ENCODE measurements at regions not wholly inside any gene's neighbourhood (a gene's known extent, or its start where the extent isn't known, plus 50 kb on each side); places are given as distances from the start of the nearest gene placed in this dataset.

GRCh38 chr18:28575123-28575522 is 398.2 kb upstream of the CDH2 start:
- H3K9me3 Mint-ChIP-seq: peaks cover 8% of the 10 kb centered on the region
- H3K4me3 Mint-ChIP-seq: no peak overlapping the region
- intact Hi-C loops (cut with micrococcal nuclease): no loop called here
- H3K27ac Mint-ChIP-seq: no peak overlapping the region
- H3K27me3 Mint-ChIP-seq (ENCODE audit: insufficient read depth): no peaks in the 10 kb centered on the region
- no peaks in the 10 kb centered on the region for H3K36me3 Mint-ChIP-seq (ENCODE audit: low read depth)
- DNase-seq (ENCODE audit: low spot score): no peak
- no peaks in the 10 kb centered on the region for H3K4me1 Mint-ChIP-seq (ENCODE audit: low read depth)

GRCh38 chr18:28574175-28574574 is 397.2 kb upstream of the CDH2 start:
- H3K4me3 Mint-ChIP-seq: no peak overlapping the region
- H3K9me3 Mint-ChIP-seq: peaks cover 8% of the 10 kb centered on the region
- no peaks in the 10 kb centered on the region for H3K36me3 Mint-ChIP-seq (ENCODE audit: low read depth)
- intact Hi-C loops (cut with micrococcal nuclease): no loop called here
- no peak for DNase-seq (ENCODE audit: low spot score)
- no peaks in the 10 kb centered on the region for H3K4me1 Mint-ChIP-seq (ENCODE audit: low read depth)
- H3K27me3 Mint-ChIP-seq (ENCODE audit: insufficient read depth): no peaks in the 10 kb centered on the region
- H3K27ac Mint-ChIP-seq: no peak overlapping the region

GRCh38 chr18:28571929-28572328 is 395.0 kb upstream of the CDH2 start:
- intact Hi-C loops (cut with micrococcal nuclease): no loop called here
- Mint-ChIP-seq H3K27ac (no peak overlapping the region), H3K27me3 (ENCODE audit: insufficient read depth) (no peaks in the 10 kb centered on the region), H3K36me3 (ENCODE audit: low read depth) (no peaks in the 10 kb centered on the region), H3K9me3 (peaks cover 8% of the 10 kb centered on the region), H3K4me3 (no peak overlapping the region), H3K4me1 (ENCODE audit: low read depth) (no peaks in the 10 kb centered on the region)
- no peak for DNase-seq (ENCODE audit: low spot score)

- Mint-ChIP-seq H3K27ac (no peak overlapping the region), H3K36me3 (ENCODE audit: low read depth) (no peaks in the 10 kb centered on the region), H3K9me3 (peaks cover 4% of the 10 kb centered on the region), H3K4me3 (no peak overlapping the region), H3K4me1 (ENCODE audit: low read depth) (no peaks in the 10 kb centered on the region), H3K27me3 (ENCODE audit: insufficient read depth) (no peaks in the 10 kb centered on the region)
- intact Hi-C loops (cut with micrococcal nuclease): no loop called here
- no peak for DNase-seq (ENCODE audit: low spot score)
Observed at GRCh38 chr18:28560331-28560730, 383.4 kb upstream of the CDH2 start.

GRCh38 chr18:28559511-28559910 is 382.6 kb upstream of the CDH2 start:
- Mint-ChIP-seq H3K36me3 (ENCODE audit: low read depth) (no peaks in the 10 kb centered on the region), H3K9me3 (peaks cover 8% of the 10 kb centered on the region), H3K27me3 (ENCODE audit: insufficient read depth) (no peaks in the 10 kb centered on the region), H3K4me1 (ENCODE audit: low read depth) (no peaks in the 10 kb centered on the region), H3K4me3 (no peak overlapping the region), H3K27ac (no peak overlapping the region)
- intact Hi-C loops (cut with micrococcal nuclease): no loop called here
- DNase-seq (ENCODE audit: low spot score): no peak

- intact Hi-C loops (cut with micrococcal nuclease): no loop called here
- no peak overlapping the region for H3K27ac Mint-ChIP-seq
- no peak for DNase-seq (ENCODE audit: low spot score)
- H3K27me3 Mint-ChIP-seq (ENCODE audit: insufficient read depth): no peaks in the 10 kb centered on the region
- no peaks in the 10 kb centered on the region for H3K4me1 Mint-ChIP-seq (ENCODE audit: low read depth)
- H3K9me3 Mint-ChIP-seq: peaks cover 10% of the 10 kb centered on the region
- no peaks in the 10 kb centered on the region for H3K36me3 Mint-ChIP-seq (ENCODE audit: low read depth)
- H3K4me3 Mint-ChIP-seq: no peak overlapping the region
Observed at GRCh38 chr18:28541934-28542333, 365.0 kb upstream of the CDH2 start.

GRCh38 chr18:28541276-28541930 is 364.5 kb upstream of the CDH2 start:
- Mint-ChIP-seq H3K36me3 (ENCODE audit: low read depth) (no peaks in the 10 kb centered on the region), H3K9me3 (peaks cover 10% of the 10 kb centered on the region), H3K27me3 (ENCODE audit: insufficient read depth) (no peaks in the 10 kb centered on the region), H3K4me1 (ENCODE audit: low read depth) (no peaks in the 10 kb centered on the region), H3K4me3 (no peak overlapping the region), H3K27ac (no peak overlapping the region)
- intact Hi-C loops (cut with micrococcal nuclease): no loop called here
- no peak for DNase-seq (ENCODE audit: low spot score)

- no peak for DNase-seq (ENCODE audit: low spot score)
- H3K36me3 Mint-ChIP-seq (ENCODE audit: low read depth): no peaks in the 10 kb centered on the region
- H3K9me3 Mint-ChIP-seq: peaks cover 21% of the 10 kb centered on the region
- H3K27me3 Mint-ChIP-seq (ENCODE audit: insufficient read depth): no peaks in the 10 kb centered on the region
- intact Hi-C loops (cut with micrococcal nuclease): no loop called here
- no peak overlapping the region for H3K4me3 Mint-ChIP-seq
- no peak overlapping the region for H3K27ac Mint-ChIP-seq
- H3K4me1 Mint-ChIP-seq (ENCODE audit: low read depth): no peaks in the 10 kb centered on the region
Observed at GRCh38 chr18:28529644-28530043, 352.7 kb upstream of the CDH2 start.

GRCh38 chr18:28526196-28526595 is 349.3 kb upstream of the CDH2 start:
- no peak for DNase-seq (ENCODE audit: low spot score)
- H3K36me3 Mint-ChIP-seq (ENCODE audit: low read depth): no peaks in the 10 kb centered on the region
- intact Hi-C loops (cut with micrococcal nuclease): no loop called here
- H3K4me3 Mint-ChIP-seq: no peak overlapping the region
- no peak overlapping the region for H3K27ac Mint-ChIP-seq
- peaks cover 10% of the 10 kb centered on the region for H3K9me3 Mint-ChIP-seq
- no peaks in the 10 kb centered on the region for H3K27me3 Mint-ChIP-seq (ENCODE audit: insufficient read depth)
- no peaks in the 10 kb centered on the region for H3K4me1 Mint-ChIP-seq (ENCODE audit: low read depth)

GRCh38 chr18:28523758-28524475 is 347.0 kb upstream of the CDH2 start:
- no peaks in the 10 kb centered on the region for H3K36me3 Mint-ChIP-seq (ENCODE audit: low read depth)
- intact Hi-C loops (cut with micrococcal nuclease): no loop called here

GRCh38 chr18:28522236-28522635 is 345.3 kb upstream of the CDH2 start:
- Mint-ChIP-seq H3K4me3 (no peak overlapping the region), H3K4me1 (ENCODE audit: low read depth) (no peaks in the 10 kb centered on the region), H3K36me3 (ENCODE audit: low read depth) (no peaks in the 10 kb centered on the region), H3K9me3 (peaks cover 12% of the 10 kb centered on the region), H3K27me3 (ENCODE audit: insufficient read depth) (no peaks in the 10 kb centered on the region), H3K27ac (no peak overlapping the region)
- DNase-seq (ENCODE audit: low spot score): no peak
- intact Hi-C loops (cut with micrococcal nuclease): no loop called here

More at GRCh38 chr18:28523758-28524475, 347.0 kb upstream of the CDH2 start:
- Mint-ChIP-seq H3K9me3 (peaks cover 5% of the 10 kb centered on the region), H3K4me3 (no peak overlapping the region), H3K27me3 (ENCODE audit: insufficient read depth) (no peaks in the 10 kb centered on the region), H3K27ac (no peak overlapping the region), H3K4me1 (ENCODE audit: low read depth) (no peaks in the 10 kb centered on the region)
- DNase-seq (ENCODE audit: low spot score): no peak

GRCh38 chr18:28519997-28520396 is 343.1 kb upstream of the CDH2 start:
- intact Hi-C loops (cut with micrococcal nuclease): no loop called here
- H3K27me3 Mint-ChIP-seq (ENCODE audit: insufficient read depth): no peaks in the 10 kb centered on the region
- no peaks in the 10 kb centered on the region for H3K4me1 Mint-ChIP-seq (ENCODE audit: low read depth)
- H3K27ac Mint-ChIP-seq: no peak overlapping the region
- H3K36me3 Mint-ChIP-seq (ENCODE audit: low read depth): no peaks in the 10 kb centered on the region
- DNase-seq (ENCODE audit: low spot score): no peak
- H3K4me3 Mint-ChIP-seq: no peak overlapping the region
- H3K9me3 Mint-ChIP-seq: peaks cover 12% of the 10 kb centered on the region

- Mint-ChIP-seq H3K4me3 (no peak overlapping the region), H3K9me3 (peaks cover 16% of the 10 kb centered on the region), H3K27ac (no peak overlapping the region), H3K36me3 (ENCODE audit: low read depth) (no peaks in the 10 kb centered on the region), H3K27me3 (ENCODE audit: insufficient read depth) (no peaks in the 10 kb centered on the region), H3K4me1 (ENCODE audit: low read depth) (no peaks in the 10 kb centered on the region)
- DNase-seq (ENCODE audit: low spot score): no peak
- intact Hi-C loops (cut with micrococcal nuclease): no loop called here
Observed at GRCh38 chr18:28514699-28515098, 337.8 kb upstream of the CDH2 start.
